H1 (cell line): ENCODE measurements at regions not wholly inside any gene's neighbourhood (a gene's known extent, or its start where the extent isn't known, plus 50 kb on each side); places are given as distances from the start of the nearest gene placed in this dataset.

Source experiments
- GABPA ChIP-seq: IDR thresholded peaks from 2 replicates; pipeline ENCODE4 v1.6.1; 2011; ENCODE audit warnings: mild to moderate bottlenecking, low read length, moderate library complexity, borderline replicate concordance; ENCODE audit not compliant: insufficient read depth
- NANOG ChIP-seq: IDR thresholded peaks from 2 replicates; pipeline ENCODE4 v1.6.1; 2011; ENCODE audit warnings: low read length, low read depth, mild to moderate bottlenecking, inconsistent platforms; ENCODE audit not compliant: insufficient read depth, poor library complexity, severe bottlenecking
- ZNF274 ChIP-seq: IDR thresholded peaks from 2 replicates; pipeline ENCODE4 v1.7.0; 2012; ENCODE audit warnings: low read length, borderline replicate concordance; ENCODE audit errors: extremely low read depth

GRCh38 chr9:115335439-115335838 lies 217.5 kb upstream of the TNC start (continued):
- TF ChIP-seq NANOG (no peak), ZNF274 (no peak), GABPA (no peak)
